HL-60 (cell line): ENCODE measurements at regions not wholly inside any gene's neighbourhood (a gene's known extent, or its start where the extent isn't known, plus 50 kb on each side); places are given as distances from the start of the nearest gene placed in this dataset.

Experiments
- DNase-seq, 2 experiments: peaks; one replicate each; pipeline ENCODE4 v3.0.0-alpha.2; 2010 to 2020; ENCODE audit warnings: low read depth in 1 of 2, low spot score in 1 of 2
- H3K27ac ChIP-seq: fragments of 250-450 bp; sonication (Bioruptor Pico); replicated peaks from 2 replicates; pipeline ENCODE4 v1.5.1; 2020; ENCODE audit warnings: mild to moderate bottlenecking, moderate library complexity
- H3K27me3 ChIP-seq: fragments of 250-450 bp; sonication (Bioruptor Pico); 2 replicates; pipeline ENCODE4 v1.5.1; 2021; ENCODE audit warnings: mild to moderate bottlenecking, moderate library complexity; ENCODE audit not compliant: insufficient read depth, poor library complexity, severe bottlenecking
- H3K4me3 ChIP-seq: replicated peaks from 2 replicates; pipeline ENCODE4 v1.5.1; 2011; ENCODE audit warnings: mild to moderate bottlenecking, control low read depth, low read length; ENCODE audit not compliant: insufficient read depth
- CTCF ChIP-seq: IDR thresholded peaks from one replicate; pipeline ENCODE4 v1.5.1; 2011; ENCODE audit warnings: low read length, control low read depth, inconsistent platforms; ENCODE audit not compliant: insufficient read depth
- GABPA ChIP-seq: IDR thresholded peaks from 2 replicates; pipeline ENCODE4 v1.6.1; 2012; ENCODE audit warnings: low read depth
- POLR2AphosphoS5 ChIP-seq: IDR thresholded peaks from 2 replicates; pipeline ENCODE4 v1.6.1; 2012; ENCODE audit warnings: low read depth
- REST ChIP-seq: IDR thresholded peaks from 2 replicates; pipeline ENCODE4 v1.6.1; 2012; ENCODE audit warnings: low read depth; ENCODE audit not compliant: insufficient replicate concordance
- SPI1 ChIP-seq: IDR thresholded peaks from 2 replicates; pipeline ENCODE4 v1.6.1; 2012; ENCODE audit warnings: low read depth, mild to moderate bottlenecking, borderline replicate concordance

- no peak for DNase-seq
- TF ChIP-seq REST, result no peak
- TF ChIP-seq GABPA, result no peak
- no peak for TF ChIP-seq CTCF
- TF ChIP-seq POLR2AphosphoS5, result no peak
- no peak for TF ChIP-seq SPI1
- Histone ChIP-seq H3K4me3 (no peak overlapping the region), H3K27ac (no peak overlapping the region), H3K27me3 (peaks cover under 1% of the 10 kb centered on the region)
Observed at GRCh38 chr2:23146011-23146410, 239.0 kb upstream of the KLHL29 start.

GRCh38 chr2:23148342-23148741, 236.6 kb upstream of the KLHL29 start:
- H3K27ac ChIP-seq, result no peak overlapping the region
- DNase-seq, result no peak
- TF ChIP-seq SPI1 (no peak), REST (no peak), CTCF (no peak), GABPA (no peak), POLR2AphosphoS5 (no peak)
- peaks cover 3% of the 10 kb centered on the region for H3K27me3 ChIP-seq
- no peak overlapping the region for H3K4me3 ChIP-seq

- no peak for DNase-seq
- peaks cover 3% of the 10 kb centered on the region for H3K27me3 ChIP-seq
- H3K4me3 ChIP-seq, result no peak overlapping the region
- H3K27ac ChIP-seq, result no peak overlapping the region
- TF ChIP-seq POLR2AphosphoS5 (no peak), CTCF (no peak), SPI1 (no peak), GABPA (no peak), REST (no peak)
Observed at GRCh38 chr2:23149777-23150176, 235.2 kb upstream of the KLHL29 start.
